HepG2 (cell line): ENCODE measurements at regions not wholly inside any gene's neighbourhood (a gene's known extent, or its start where the extent isn't known, plus 50 kb on each side); places are given as distances from the start of the nearest gene placed in this dataset.

Experiments
- ATAC-seq: fragments of 200-7000 bp; cut with Tn5 transposase; 3 replicates; pipeline ENCODE4 v1.9.1; 2020; ENCODE audit warnings: mild to moderate bottlenecking, moderate library complexity
- BruUV-seq: library from RNA; stranded (reverse); fragments of 400-500 nt; replicated peaks from 2 replicates; lab custom pipeline; 2021; lab: Mats Ljungman, UMichigan
- CTCF ChIA-PET: fragments of 300-600 bp; formaldehyde crosslinking; extraction: SDS; loops from one replicate; lab custom pipeline; 2021; ENCODE audit warnings: low total read pairs, inconsistent platforms, low intra/inter-chr PET ratio; lab: Yijun Ruan, JAX
- POLR2A ChIA-PET: fragments of 350-600 bp; sonication (Branson Sonifier 250); formaldehyde crosslinking; loops from one replicate; lab custom pipeline; 2020; ENCODE audit warnings: antibody characterized with exemption, inconsistent platforms; lab: Yijun Ruan, JAX
- DNase-seq: peaks from one replicate; pipeline ENCODE4 v3.0.0-alpha.2; 2015; ENCODE audit warnings: low spot score
- FAIRE-seq: peaks from 3 replicates; lab custom pipeline; 2011; peaks lifted over from hg19 to GRCh38; lab: Jason Lieb, UNC
- H2AFZ ChIP-seq: one replicate; pipeline ENCODE4 v1.6.1; 2011; ENCODE audit warnings: low read length, inconsistent platforms
- H3K27ac ChIP-seq: fragments of 300-600 bp; 3 replicates; pipeline ENCODE4 v1.8.0; 2011; ENCODE audit warnings: mixed run types, mild to moderate bottlenecking, mixed read lengths, low read length, inconsistent platforms; ENCODE audit not compliant: insufficient read depth; ENCODE audit errors: extremely low read length
- H3K27me3 ChIP-seq, 2 experiments: fragments of 200-600 bp in 1 of 2; 2 replicates in 1 of 2; 3 replicates in 1 of 2; pipeline versions ENCODE4 v1.6.0 to v1.8.0; 2011; ENCODE audit warnings: low read length in 2 of 2, mild to moderate bottlenecking in 2 of 2, moderate library complexity in 2 of 2, inconsistent platforms in 1 of 2; ENCODE audit not compliant: insufficient read depth in 2 of 2, control insufficient read depth in 1 of 2
- H3K36me3 ChIP-seq, 2 experiments: fragments of 200-600 bp in 1 of 2; replicated peaks in 1 of 2; 2 replicates in 1 of 2; 3 replicates in 1 of 2; pipeline versions ENCODE4 v1.5.1 to v1.8.0; 2011; ENCODE audit warnings: low read length in 2 of 2, inconsistent platforms in 1 of 2; ENCODE audit not compliant: insufficient read depth in 2 of 2, control insufficient read depth in 1 of 2
- H3K4me1 ChIP-seq: 2 replicates; pipeline ENCODE4 v1.5.1; 2012; ENCODE audit warnings: low read length, inconsistent platforms; ENCODE audit not compliant: insufficient read depth
- H3K4me2 ChIP-seq: 2 replicates; pipeline ENCODE4 v1.6.0; 2011; ENCODE audit warnings: low read depth, low read length, inconsistent platforms
- H3K4me3 ChIP-seq, 3 experiments: fragments of 200-600 bp in 1 of 3; sonication (generic), shearing (Covaris generic) in 1 of 3; replicated peaks in 1 of 3; 2 replicates each; pipeline ENCODE4 v1.5.1; 2011 to 2016; ENCODE audit warnings: low read length in 3 of 3, inconsistent platforms in 2 of 3, low read depth in 2 of 3, mild to moderate bottlenecking in 2 of 3, control low read depth in 1 of 3, mixed read lengths in 1 of 3; ENCODE audit not compliant: insufficient read depth in 1 of 3
- H3K79me2 ChIP-seq: one replicate; pipeline ENCODE4 v1.6.1; 2011; ENCODE audit warnings: low read length, inconsistent platforms; ENCODE audit not compliant: insufficient read depth
- H3K9ac ChIP-seq: 2 replicates; pipeline ENCODE4 v1.6.0; 2011; ENCODE audit warnings: mild to moderate bottlenecking, low read depth, low read length, inconsistent platforms; ENCODE audit not compliant: insufficient read depth
- H3K9me3 ChIP-seq: 2 replicates; pipeline ENCODE4 v1.5.1; 2012; ENCODE audit warnings: mild to moderate bottlenecking, low read length
- H4K20me1 ChIP-seq: 2 replicates; pipeline ENCODE4 v1.6.0; 2011; ENCODE audit warnings: inconsistent platforms, mild to moderate bottlenecking, low read length, moderate library complexity; ENCODE audit not compliant: insufficient read depth
- CC2D1A ChIP-seq: sonication (generic); formaldehyde crosslinking; IDR thresholded peaks from 2 replicates; pipeline ENCODE4 v1.8.1; 2023; ENCODE audit warnings: mild to moderate bottlenecking, missing genetic modification reagents
- IRF2 ChIP-seq: IDR thresholded peaks from 2 replicates; pipeline ENCODE4 v1.6.1; 2018; ENCODE audit warnings: missing genetic modification reagents, missing compliant biosample characterization
- SOX13 ChIP-seq, 3 experiments: fragments of 450-650 bp in 1 of 3; sonication (generic) in 1 of 3; formaldehyde crosslinking in 1 of 3; IDR thresholded peaks in 2 of 3; conservative IDR thresholded peaks in 1 of 3; 2 replicates each; pipeline versions ENCODE4 v1.5.0 to v1.6.1; 2016 to 2020; ENCODE audit warnings: antibody characterized with exemption in 1 of 3, mild to moderate bottlenecking in 1 of 3, missing compliant biosample characterization in 1 of 3, missing genetic modification reagents in 1 of 3, moderate library complexity in 1 of 3
- ZNF550 ChIP-seq: sonication (generic); formaldehyde crosslinking; IDR thresholded peaks from 2 replicates; pipeline ENCODE4 v1.4.0; 2020; ENCODE audit warnings: mild to moderate bottlenecking, missing genetic modification reagents, borderline replicate concordance
- ZNF773 ChIP-seq: sonication (generic); formaldehyde crosslinking; IDR thresholded peaks from 2 replicates; pipeline ENCODE4 v1.4.0; 2020; ENCODE audit warnings: missing genetic modification reagents, borderline replicate concordance
- WGBS: methylation state at CpG from one replicate; pipeline ENCODE4 v1.1.6; 2017; ENCODE audit warnings: low lambda C conversion rate; 5-methylcytosine and 5-hydroxymethylcytosine counted together
- in situ Hi-C: cut with HindIII; loops from 2 replicates; pipeline ENCODE4 v1.10.0; 2017; ENCODE audit warnings: low pct_unique_long_range_greater_than_20kb; ENCODE audit not compliant: extremely low pct_ligation_motif_present
- intact Hi-C: fragments of 100-400 bp; cut with micrococcal nuclease; formaldehyde crosslinking; loops from one replicate; pipeline ENCODE4 v1.10.0; 2022; ENCODE audit not compliant: unreplicated experiment
- TF ChIP-seq, protein P1 (sequence below): fragments of 450-650 bp; IDR thresholded peaks from 2 replicates; pipeline ENCODE4 v1.6.1; 2017
- TF ChIP-seq, protein P2 (sequence below): sonication (generic); formaldehyde crosslinking; conservative IDR thresholded peaks from 2 replicates; pipeline ENCODE4 v1.4.0; 2020; ENCODE audit warnings: missing genetic modification reagents
- TF ChIP-seq, protein P3 (sequence below): sonication (generic); formaldehyde crosslinking; IDR thresholded peaks from 2 replicates; pipeline ENCODE4 v1.5.0; 2020; ENCODE audit warnings: mild to moderate bottlenecking, missing genetic modification reagents, moderate library complexity
- TF ChIP-seq, protein P4 (sequence below): sonication (generic); formaldehyde crosslinking; IDR thresholded peaks from 2 replicates; pipeline ENCODE4 v1.8.1; 2023; ENCODE audit warnings: mild to moderate bottlenecking, missing genetic modification reagents
- TF ChIP-seq, protein P5 (sequence below): sonication (generic); formaldehyde crosslinking; conservative IDR thresholded peaks from 2 replicates; pipeline ENCODE4 v1.4.0; 2020; ENCODE audit warnings: missing genetic modification reagents

GRCh38 chr11:19631712-19632498 lies 80.7 kb upstream of the NAV2 start (continued):
- TF ChIP-seq ZNF550 (no peak), CC2D1A (no peak), ZNF773 (CRISPR knock-in tag) (no peak), SOX13 (IDR thresholded peaks at IDR 0.05) (no peak), SOX13 (CRISPR knock-in tag; conservative IDR thresholded peaks at IDR 0.05 in 1 of 2, IDR thresholded peaks at IDR 0.05 in 1 of 2) (no peak)
- TF ChIP-seq, protein P1, sequence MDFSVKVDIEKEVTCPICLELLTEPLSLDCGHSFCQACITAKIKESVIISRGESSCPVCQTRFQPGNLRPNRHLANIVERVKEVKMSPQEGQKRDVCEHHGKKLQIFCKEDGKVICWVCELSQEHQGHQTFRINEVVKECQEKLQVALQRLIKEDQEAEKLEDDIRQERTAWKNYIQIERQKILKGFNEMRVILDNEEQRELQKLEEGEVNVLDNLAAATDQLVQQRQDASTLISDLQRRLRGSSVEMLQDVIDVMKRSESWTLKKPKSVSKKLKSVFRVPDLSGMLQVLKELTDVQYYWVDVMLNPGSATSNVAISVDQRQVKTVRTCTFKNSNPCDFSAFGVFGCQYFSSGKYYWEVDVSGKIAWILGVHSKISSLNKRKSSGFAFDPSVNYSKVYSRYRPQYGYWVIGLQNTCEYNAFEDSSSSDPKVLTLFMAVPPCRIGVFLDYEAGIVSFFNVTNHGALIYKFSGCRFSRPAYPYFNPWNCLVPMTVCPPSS, result no peak

DNA sequence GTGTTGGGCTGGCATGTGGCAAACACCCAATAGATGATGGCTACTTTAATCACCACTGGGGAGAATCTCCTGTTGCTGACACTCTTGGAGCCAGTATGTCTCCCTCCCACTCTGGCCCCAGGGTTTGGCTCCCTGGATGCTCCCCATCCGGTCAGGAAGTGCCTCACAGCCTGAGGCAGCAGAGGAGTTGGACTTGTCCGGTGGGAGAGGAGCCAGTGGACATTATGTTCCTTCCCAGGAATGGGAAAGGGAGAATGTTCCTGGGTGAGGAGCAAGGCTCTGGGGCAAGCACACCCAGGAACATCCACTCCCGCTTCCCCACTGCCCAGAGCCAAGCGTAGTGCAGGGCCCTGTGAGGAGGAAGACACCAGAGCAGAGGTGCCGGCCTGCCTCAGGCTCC lies 84.6 kb upstream of the NAV2 start:
- Histone ChIP-seq H3K9ac (no peak overlapping the region), H2AFZ (no peak overlapping the region), H3K79me2 (no peaks in the 10 kb centered on the region), H3K36me3 (no peaks in the 10 kb centered on the region), H3K4me2 (no peak overlapping the region), H3K9me3 (no peaks in the 10 kb centered on the region), H3K4me1 (no peaks in the 10 kb centered on the region), H3K27ac (no peak overlapping the region), H3K4me3 (no peak overlapping the region), H3K27me3 (peaks cover 1 to 19% of the 10 kb centered on the region in 2 experiments; a peak in 2 of 5 replicates), H4K20me1 (no peaks in the 10 kb centered on the region)
- no TSS peak for BruUV-seq
- ATAC-seq (no peak), FAIRE-seq (no peak), DNase-seq (no peak)
- in situ Hi-C loops, result no loop called here
- WGBS, result 18% methylated on average over 4 of the region's 5 CpGs
- ChIA-PET CTCF (no interaction called here), POLR2A (no interaction called here)
- intact Hi-C loops, result no loop called here
- TF ChIP-seq, protein P2, sequence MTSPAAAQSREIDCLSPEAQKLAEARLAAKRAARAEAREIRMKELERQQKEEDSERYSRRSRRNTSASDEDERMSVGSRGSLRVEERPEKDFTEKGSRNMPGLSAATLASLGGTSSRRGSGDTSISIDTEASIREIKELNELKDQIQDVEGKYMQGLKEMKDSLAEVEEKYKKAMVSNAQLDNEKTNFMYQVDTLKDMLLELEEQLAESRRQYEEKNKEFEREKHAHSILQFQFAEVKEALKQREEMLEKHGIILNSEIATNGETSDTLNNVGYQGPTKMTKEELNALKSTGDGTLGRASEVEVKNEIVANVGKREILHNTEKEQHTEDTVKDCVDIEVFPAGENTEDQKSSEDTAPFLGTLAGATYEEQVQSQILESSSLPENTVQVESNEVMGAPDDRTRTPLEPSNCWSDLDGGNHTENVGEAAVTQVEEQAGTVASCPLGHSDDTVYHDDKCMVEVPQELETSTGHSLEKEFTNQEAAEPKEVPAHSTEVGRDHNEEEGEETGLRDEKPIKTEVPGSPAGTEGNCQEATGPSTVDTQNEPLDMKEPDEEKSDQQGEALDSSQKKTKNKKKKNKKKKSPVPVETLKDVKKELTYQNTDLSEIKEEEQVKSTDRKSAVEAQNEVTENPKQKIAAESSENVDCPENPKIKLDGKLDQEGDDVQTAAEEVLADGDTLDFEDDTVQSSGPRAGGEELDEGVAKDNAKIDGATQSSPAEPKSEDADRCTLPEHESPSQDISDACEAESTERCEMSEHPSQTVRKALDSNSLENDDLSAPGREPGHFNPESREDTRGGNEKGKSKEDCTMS (CRISPR knock-in tag), result no peak
- TF ChIP-seq, protein P3, sequence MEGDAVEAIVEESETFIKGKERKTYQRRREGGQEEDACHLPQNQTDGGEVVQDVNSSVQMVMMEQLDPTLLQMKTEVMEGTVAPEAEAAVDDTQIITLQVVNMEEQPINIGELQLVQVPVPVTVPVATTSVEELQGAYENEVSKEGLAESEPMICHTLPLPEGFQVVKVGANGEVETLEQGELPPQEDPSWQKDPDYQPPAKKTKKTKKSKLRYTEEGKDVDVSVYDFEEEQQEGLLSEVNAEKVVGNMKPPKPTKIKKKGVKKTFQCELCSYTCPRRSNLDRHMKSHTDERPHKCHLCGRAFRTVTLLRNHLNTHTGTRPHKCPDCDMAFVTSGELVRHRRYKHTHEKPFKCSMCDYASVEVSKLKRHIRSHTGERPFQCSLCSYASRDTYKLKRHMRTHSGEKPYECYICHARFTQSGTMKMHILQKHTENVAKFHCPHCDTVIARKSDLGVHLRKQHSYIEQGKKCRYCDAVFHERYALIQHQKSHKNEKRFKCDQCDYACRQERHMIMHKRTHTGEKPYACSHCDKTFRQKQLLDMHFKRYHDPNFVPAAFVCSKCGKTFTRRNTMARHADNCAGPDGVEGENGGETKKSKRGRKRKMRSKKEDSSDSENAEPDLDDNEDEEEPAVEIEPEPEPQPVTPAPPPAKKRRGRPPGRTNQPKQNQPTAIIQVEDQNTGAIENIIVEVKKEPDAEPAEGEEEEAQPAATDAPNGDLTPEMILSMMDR (CRISPR knock-in tag), result no peak
- TF ChIP-seq, protein P4, sequence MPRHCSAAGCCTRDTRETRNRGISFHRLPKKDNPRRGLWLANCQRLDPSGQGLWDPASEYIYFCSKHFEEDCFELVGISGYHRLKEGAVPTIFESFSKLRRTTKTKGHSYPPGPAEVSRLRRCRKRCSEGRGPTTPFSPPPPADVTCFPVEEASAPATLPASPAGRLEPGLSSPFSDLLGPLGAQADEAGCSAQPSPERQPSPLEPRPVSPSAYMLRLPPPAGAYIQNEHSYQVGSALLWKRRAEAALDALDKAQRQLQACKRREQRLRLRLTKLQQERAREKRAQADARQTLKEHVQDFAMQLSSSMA (CRISPR knock-in tag), result no peak
- no peak for TF ChIP-seq IRF2 (CRISPR knock-in tag)
- TF ChIP-seq, protein P5, sequence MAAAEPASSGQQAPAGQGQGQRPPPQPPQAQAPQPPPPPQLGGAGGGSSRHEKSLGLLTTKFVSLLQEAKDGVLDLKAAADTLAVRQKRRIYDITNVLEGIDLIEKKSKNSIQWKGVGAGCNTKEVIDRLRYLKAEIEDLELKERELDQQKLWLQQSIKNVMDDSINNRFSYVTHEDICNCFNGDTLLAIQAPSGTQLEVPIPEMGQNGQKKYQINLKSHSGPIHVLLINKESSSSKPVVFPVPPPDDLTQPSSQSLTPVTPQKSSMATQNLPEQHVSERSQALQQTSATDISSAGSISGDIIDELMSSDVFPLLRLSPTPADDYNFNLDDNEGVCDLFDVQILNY, result no peak
